OCI-LY1 (cell line): ENCODE measurements at regions not wholly inside any gene's neighbourhood (a gene's known extent, or its start where the extent isn't known, plus 50 kb on each side); places are given as distances from the start of the nearest gene placed in this dataset.

Experiments used
- H2AFZ ChIP-seq: fragments of 200-600 bp; sonication (generic), shearing (Covaris generic); 2 replicates; pipeline ENCODE4 v1.6.0; 2014; ENCODE audit warnings: antibody characterized with exemption, mild to moderate bottlenecking, low read length
- H3F3A ChIP-seq: fragments of 200-600 bp; sonication (generic), shearing (Covaris generic); 2 replicates; pipeline ENCODE4 v1.6.0; 2014; ENCODE audit warnings: mild to moderate bottlenecking, antibody characterized with exemption, low read length, moderate library complexity; ENCODE audit not compliant: insufficient read depth
- H3K27ac ChIP-seq: fragments of 200-600 bp; sonication (generic); 2 replicates; pipeline ENCODE4 v1.5.1; 2014; ENCODE audit warnings: low read length, mixed run types, mild to moderate bottlenecking, low read depth; ENCODE audit not compliant: poor library complexity, severe bottlenecking
- H3K27me3 ChIP-seq: fragments of 200-600 bp; sonication (generic); 2 replicates; pipeline ENCODE4 v1.6.0; 2014; ENCODE audit warnings: antibody characterized with exemption, mild to moderate bottlenecking, low read length, moderate library complexity; ENCODE audit not compliant: insufficient read depth
- H3K36me3 ChIP-seq: fragments of 200-600 bp; sonication (generic); 2 replicates; pipeline ENCODE4 v1.6.1; 2014; ENCODE audit warnings: mild to moderate bottlenecking, antibody characterized with exemption, low read length, moderate library complexity, mixed read lengths; ENCODE audit not compliant: insufficient read depth
- H3K4me1 ChIP-seq: fragments of 200-600 bp; sonication (generic); 2 replicates; pipeline ENCODE4 v1.5.1; 2014; ENCODE audit warnings: mild to moderate bottlenecking, low read length, moderate library complexity; ENCODE audit not compliant: insufficient read depth, severe bottlenecking
- H3K4me2 ChIP-seq: fragments of 200-600 bp; sonication (generic), shearing (Covaris generic); 2 replicates; pipeline ENCODE4 v1.6.1; 2014; ENCODE audit warnings: low read length
- H3K4me3 ChIP-seq: fragments of 200-600 bp; sonication (generic); 2 replicates; pipeline ENCODE4 v1.5.1; 2014; ENCODE audit warnings: low read length, low read depth, mild to moderate bottlenecking, mixed read lengths; ENCODE audit not compliant: poor library complexity, severe bottlenecking
- H3K79me2 ChIP-seq: fragments of 200-600 bp; shearing (Covaris generic); 2 replicates; pipeline ENCODE4 v1.6.1; 2016; ENCODE audit warnings: mixed run types, low read length, mixed read lengths; ENCODE audit not compliant: insufficient read depth
- H3K9ac ChIP-seq: fragments of 200-600 bp; sonication (generic), shearing (Covaris generic); 2 replicates; pipeline ENCODE4 v1.6.1; 2014; ENCODE audit warnings: mild to moderate bottlenecking, low read length, mixed read lengths
- H3K9me2 ChIP-seq: fragments of 200-600 bp; sonication (generic), shearing (Covaris generic); 2 replicates; pipeline ENCODE4 v1.6.1; 2014; ENCODE audit warnings: low read depth, mild to moderate bottlenecking, low read length, mixed read lengths
- H3K9me3 ChIP-seq: fragments of 200-600 bp; shearing (Covaris generic); 2 replicates; pipeline ENCODE4 v1.6.1; 2014; ENCODE audit warnings: low read length, mixed read lengths
- H4K20me1 ChIP-seq: fragments of 200-600 bp; sonication (generic), shearing (Covaris generic); 2 replicates; pipeline ENCODE4 v1.6.0; 2016; ENCODE audit warnings: mild to moderate bottlenecking, low read length; ENCODE audit not compliant: insufficient read depth
- EZH2 ChIP-seq: fragments of 200-600 bp; sonication (generic), shearing (Covaris generic); IDR thresholded peaks from 2 replicates; pipeline ENCODE4 v1.8.0; 2017; ENCODE audit warnings: borderline replicate concordance, mixed run types, mild to moderate bottlenecking, antibody characterized with exemption, low read length, moderate library complexity, mixed read lengths
- TF ChIP-seq, protein P1 (sequence below): fragments of 200-600 bp; sonication (generic), shearing (Covaris generic); IDR thresholded peaks from 2 replicates; pipeline ENCODE4 v1.5.1; 2017; ENCODE audit warnings: mild to moderate bottlenecking, antibody characterized with exemption, low read length, moderate library complexity, mixed read lengths

DNA sequence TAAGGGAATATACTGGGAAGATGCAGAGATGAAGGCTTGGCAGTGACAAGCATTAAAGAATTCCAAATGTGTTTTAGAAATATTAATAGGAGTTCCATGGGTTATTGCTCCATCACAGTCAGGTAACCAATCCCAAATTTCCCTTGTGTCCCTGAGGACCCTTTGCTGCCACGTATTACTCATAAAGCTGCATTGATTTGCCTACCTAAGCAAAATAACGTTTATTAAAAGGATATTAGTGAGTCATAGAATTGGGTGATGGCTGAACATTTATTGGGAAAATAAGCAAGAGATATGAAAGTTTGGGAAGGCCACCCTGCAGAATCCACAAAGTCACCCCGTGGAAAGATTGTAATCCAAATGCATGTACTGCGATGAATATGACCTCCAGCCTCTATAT is 782.1 kb downstream of the RAPGEF2 start:
- Histone ChIP-seq H2AFZ (no peak overlapping the region), H3K9me3 (no peaks in the 10 kb centered on the region), H3K9me2 (no peaks in the 10 kb centered on the region), H3K79me2 (no peaks in the 10 kb centered on the region), H3K4me2 (no peak overlapping the region), H3K9ac (no peak overlapping the region), H3K4me3 (no peak overlapping the region), H4K20me1 (no peaks in the 10 kb centered on the region), H3K36me3 (no peaks in the 10 kb centered on the region), H3K4me1 (no peaks in the 10 kb centered on the region), H3K27ac (no peak overlapping the region), H3F3A (no peaks in the 10 kb centered on the region), H3K27me3 (no peaks in the 10 kb centered on the region)
- TF ChIP-seq EZH2 = no peak
- TF ChIP-seq, protein P1, sequence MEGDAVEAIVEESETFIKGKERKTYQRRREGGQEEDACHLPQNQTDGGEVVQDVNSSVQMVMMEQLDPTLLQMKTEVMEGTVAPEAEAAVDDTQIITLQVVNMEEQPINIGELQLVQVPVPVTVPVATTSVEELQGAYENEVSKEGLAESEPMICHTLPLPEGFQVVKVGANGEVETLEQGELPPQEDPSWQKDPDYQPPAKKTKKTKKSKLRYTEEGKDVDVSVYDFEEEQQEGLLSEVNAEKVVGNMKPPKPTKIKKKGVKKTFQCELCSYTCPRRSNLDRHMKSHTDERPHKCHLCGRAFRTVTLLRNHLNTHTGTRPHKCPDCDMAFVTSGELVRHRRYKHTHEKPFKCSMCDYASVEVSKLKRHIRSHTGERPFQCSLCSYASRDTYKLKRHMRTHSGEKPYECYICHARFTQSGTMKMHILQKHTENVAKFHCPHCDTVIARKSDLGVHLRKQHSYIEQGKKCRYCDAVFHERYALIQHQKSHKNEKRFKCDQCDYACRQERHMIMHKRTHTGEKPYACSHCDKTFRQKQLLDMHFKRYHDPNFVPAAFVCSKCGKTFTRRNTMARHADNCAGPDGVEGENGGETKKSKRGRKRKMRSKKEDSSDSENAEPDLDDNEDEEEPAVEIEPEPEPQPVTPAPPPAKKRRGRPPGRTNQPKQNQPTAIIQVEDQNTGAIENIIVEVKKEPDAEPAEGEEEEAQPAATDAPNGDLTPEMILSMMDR = no peak

DNA sequence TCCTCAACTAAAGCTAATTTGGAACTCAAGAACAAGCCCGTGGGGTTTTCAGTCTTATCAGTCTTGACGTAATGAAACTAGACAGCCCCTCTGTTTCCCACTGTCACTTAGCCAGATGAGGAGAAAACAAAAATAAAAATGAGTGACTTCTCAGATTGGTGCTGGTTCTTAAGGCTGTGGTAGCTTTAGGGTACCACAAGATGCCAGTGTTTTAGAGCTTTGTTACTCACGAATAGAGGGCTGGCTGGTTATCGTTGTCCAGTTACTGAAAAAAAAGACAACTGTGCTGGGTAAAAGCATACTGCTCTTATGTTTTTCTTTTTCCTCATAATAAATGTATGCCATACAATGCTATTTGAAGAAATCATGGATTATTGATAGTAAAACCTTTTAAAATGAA is 796.7 kb downstream of the RAPGEF2 start:
- no peak overlapping the region for H3K4me3 ChIP-seq
- H4K20me1 ChIP-seq = no peaks in the 10 kb centered on the region
- H3K9me2 ChIP-seq = no peaks in the 10 kb centered on the region
- H3K4me1 ChIP-seq = no peaks in the 10 kb centered on the region
- H3K79me2 ChIP-seq = no peaks in the 10 kb centered on the region
- no peak overlapping the region for H3K27ac ChIP-seq
- H3K4me2 ChIP-seq = no peak overlapping the region
- no peaks in the 10 kb centered on the region for H3K27me3 ChIP-seq
- H3K36me3 ChIP-seq = no peaks in the 10 kb centered on the region
- TF ChIP-seq, protein P1 = no peak
- no peak for TF ChIP-seq EZH2
- no peaks in the 10 kb centered on the region for H3K9me3 ChIP-seq
- no peak overlapping the region for H3K9ac ChIP-seq
- no peak overlapping the region for H2AFZ ChIP-seq
- no peaks in the 10 kb centered on the region for H3F3A ChIP-seq

DNA sequence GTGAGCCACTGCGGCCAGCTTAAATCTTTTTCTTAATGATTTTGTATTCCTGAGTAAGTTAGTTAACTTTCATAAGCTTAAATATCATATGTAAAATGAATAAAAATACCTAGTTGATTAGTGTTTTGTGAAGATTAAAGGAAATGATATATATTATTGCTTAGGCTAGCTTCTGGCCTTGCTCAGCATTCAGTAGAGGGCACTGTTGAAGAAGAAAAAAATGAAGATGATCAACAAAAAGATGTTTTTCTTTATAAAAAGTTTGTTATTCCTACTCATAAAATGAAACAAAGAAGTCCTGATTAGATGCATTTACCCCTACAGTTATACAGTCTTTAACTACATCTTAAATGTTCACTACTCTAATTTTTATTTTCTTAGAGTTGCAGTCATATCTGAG is 797.7 kb downstream of the RAPGEF2 start:
- no peak overlapping the region for H3K27ac ChIP-seq
- H4K20me1 ChIP-seq = no peaks in the 10 kb centered on the region
- no peak overlapping the region for H3K4me3 ChIP-seq
- H3F3A ChIP-seq = no peaks in the 10 kb centered on the region
- TF ChIP-seq, protein P1 = no peak
- no peak for TF ChIP-seq EZH2
- no peaks in the 10 kb centered on the region for H3K9me3 ChIP-seq
- H3K4me2 ChIP-seq = no peak overlapping the region
- no peaks in the 10 kb centered on the region for H3K36me3 ChIP-seq
- H3K9ac ChIP-seq = no peak overlapping the region
- H3K79me2 ChIP-seq = no peaks in the 10 kb centered on the region
- H3K9me2 ChIP-seq = no peaks in the 10 kb centered on the region
- no peak overlapping the region for H2AFZ ChIP-seq
- H3K4me1 ChIP-seq = no peaks in the 10 kb centered on the region
- no peaks in the 10 kb centered on the region for H3K27me3 ChIP-seq
